GM18499 (cell line): ENCODE measurements at regions not wholly inside any gene's neighbourhood (a gene's known extent, or its start where the extent isn't known, plus 50 kb on each side); places are given as distances from the start of the nearest gene placed in this dataset.

Experiments
- ATAC-seq: cut with Tn5 transposase; IDR thresholded peaks from one replicate; pipeline ENCODE4 v1.9.1; 2021; ENCODE audit warnings: moderate number of reproducible peaks; ENCODE audit not compliant: insufficient read depth, unreplicated experiment

- no peak for ATAC-seq
Measured at GRCh38 chr16:86035906-86036305, 136.9 kb downstream of the IRF8 start.

DNA sequence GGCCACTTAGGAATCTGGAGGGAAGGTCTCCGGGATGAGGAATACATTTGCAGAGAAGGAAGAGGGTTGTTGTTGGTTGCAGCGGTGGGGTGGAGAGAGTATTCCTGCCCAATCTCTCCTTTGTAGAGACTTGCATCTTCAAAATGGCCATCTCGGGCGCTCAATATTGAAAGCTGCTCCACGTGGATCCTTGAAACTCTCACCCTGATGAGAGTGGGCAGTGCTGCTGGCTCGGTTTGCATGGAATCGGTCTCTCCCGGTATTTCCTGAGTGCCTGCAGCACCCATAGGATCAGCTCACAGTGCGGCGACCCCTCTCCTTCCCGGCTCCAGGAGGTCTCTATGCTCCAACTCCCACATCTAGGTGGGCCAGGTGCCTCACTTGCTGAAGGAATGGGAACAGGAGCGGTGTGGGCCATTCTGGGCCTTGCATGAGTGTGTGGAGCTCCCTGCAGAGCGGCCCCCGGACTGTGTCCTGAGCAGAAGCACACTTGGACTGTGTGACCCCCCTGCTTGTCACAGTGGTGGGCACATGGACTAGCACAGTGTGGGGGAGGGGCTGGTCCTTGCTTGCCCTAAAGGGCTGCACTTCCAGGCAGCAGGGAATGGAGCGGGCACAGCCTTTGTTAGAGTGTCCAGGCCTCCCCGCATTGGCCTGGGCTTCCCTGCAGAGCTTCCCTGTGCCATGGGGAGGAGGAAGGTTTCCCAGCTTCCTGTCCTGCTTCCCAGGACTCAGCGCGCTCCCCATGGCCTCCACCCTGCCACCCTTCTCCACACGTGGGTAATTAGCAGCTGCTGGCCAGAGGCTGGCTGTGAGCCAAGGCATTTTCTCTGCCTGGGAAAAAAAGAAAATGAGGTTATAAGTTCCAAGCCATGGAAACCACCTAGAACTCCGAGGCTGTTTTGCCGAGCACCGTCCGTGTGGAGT, 139.3 kb downstream of the IRF8 start:
- no peak for ATAC-seq

- ATAC-seq: no peak
Measured at GRCh38 chr16:86038926-86039310, 140.0 kb downstream of the IRF8 start.

GRCh38 chr16:86039606-86040005, 140.6 kb downstream of the IRF8 start:
- no peak for ATAC-seq

DNA sequence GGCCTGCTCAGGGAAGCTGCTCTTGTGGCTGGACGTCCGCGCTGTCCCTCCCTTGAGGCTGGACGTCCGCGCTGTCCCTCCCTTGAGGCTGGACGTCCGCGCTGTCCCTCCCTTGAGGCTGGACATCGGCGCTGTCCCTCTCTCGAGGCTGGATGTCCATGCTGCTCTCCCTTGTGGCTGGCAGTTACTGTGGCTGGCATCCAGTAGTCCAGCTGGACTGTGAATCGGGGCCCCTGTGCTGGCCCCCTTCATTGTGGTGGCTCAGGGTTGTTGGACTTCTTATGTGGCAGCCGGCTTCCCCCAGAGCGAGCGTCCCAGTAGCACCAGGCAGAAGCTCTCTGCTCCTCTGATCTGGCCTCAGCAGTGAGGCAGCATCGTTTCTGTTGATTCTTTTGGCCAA, 141.5 kb downstream of the IRF8 start:
- ATAC-seq: no peak

GRCh38 chr16:86041215-86041614, 142.3 kb downstream of the IRF8 start:
- no peak for ATAC-seq

GRCh38 chr16:86041807-86042206, 142.8 kb downstream of the IRF8 start:
- ATAC-seq: no peak

GRCh38 chr16:86042393-86042792, 143.4 kb downstream of the IRF8 start:
- ATAC-seq: no peak

GRCh38 chr16:86042996-86043725, 144.2 kb downstream of the IRF8 start:
- no peak for ATAC-seq

DNA sequence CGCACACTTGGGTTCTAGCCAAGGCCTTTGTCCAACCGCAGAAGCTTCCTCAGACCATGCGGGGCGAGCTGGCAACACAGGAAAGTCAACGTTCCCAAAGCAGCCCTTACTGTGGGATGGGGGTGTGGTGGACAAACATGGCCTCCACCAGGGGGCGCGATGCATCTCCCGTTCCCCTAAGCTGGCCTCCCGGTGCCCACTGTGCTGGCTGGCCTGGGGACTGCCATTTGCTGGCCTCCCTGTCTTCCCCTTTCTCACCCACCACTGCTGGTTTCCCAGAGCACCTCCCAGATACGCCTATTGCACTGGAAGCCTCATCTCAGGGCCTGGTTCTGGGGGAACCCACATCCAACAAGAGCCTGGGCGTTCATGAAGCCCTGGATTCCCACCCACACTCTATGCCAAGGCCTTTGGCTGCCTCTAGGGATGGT, 145.3 kb downstream of the IRF8 start:
- ATAC-seq: no peak

DNA sequence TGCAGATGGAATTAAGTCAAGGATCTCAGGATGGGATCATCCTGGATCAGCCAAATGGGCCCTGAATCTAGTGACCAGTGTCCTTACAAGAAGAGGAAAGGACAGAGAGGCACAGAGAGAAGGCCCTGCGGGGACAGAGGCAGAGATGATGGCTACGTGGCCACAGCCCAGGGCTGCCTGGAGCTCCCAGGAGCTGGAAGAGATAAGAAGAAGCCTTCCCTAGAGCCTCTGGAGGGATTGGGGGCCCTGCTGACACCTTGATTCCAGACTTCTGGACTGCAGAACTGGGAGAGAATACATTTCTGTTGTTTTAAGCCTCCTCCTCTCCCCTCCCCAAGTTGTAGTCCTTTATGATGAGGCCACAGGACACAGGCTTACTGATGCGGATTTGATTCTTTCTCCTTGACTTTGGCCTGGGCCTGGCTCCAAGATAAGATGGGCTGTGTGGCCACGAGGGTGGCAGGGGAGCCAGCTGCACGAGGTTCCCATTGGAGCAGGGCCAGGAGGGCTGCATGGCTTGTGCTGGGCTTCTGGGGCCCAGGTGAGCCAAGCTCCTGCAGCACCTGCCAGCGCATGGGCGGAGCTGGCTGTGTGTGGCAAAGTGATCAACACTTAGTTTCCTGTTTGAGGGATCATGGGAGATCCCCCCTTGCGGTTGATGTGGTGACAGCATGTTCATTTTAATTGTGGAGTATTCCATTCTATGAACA, 146.1 kb downstream of the IRF8 start:
- ATAC-seq: no peak

DNA sequence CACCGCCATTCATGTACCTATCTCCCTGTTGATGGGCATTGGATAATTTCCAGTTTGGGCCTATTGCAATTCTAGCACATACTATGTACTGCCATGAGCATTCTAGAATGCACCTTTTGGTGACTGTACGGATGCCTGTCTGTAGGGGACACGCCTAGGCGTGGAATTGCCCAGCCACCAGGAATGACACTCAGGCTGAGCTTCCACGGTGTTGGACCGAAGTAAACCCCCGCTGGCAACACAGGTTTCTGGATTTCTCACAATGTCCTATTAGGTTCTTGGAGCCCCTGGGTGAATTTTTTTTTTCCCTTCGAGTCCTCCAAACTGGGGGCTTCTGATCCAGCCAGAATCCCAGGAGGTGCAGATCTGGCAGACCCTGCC, 146.6 kb downstream of the IRF8 start:
- no peak for ATAC-seq

- no peak for ATAC-seq
Measured at GRCh38 chr16:86046026-86046425, 147.1 kb downstream of the IRF8 start.

- ATAC-seq: no peak
Measured at GRCh38 chr16:86046667-86047270, 147.8 kb downstream of the IRF8 start.

DNA sequence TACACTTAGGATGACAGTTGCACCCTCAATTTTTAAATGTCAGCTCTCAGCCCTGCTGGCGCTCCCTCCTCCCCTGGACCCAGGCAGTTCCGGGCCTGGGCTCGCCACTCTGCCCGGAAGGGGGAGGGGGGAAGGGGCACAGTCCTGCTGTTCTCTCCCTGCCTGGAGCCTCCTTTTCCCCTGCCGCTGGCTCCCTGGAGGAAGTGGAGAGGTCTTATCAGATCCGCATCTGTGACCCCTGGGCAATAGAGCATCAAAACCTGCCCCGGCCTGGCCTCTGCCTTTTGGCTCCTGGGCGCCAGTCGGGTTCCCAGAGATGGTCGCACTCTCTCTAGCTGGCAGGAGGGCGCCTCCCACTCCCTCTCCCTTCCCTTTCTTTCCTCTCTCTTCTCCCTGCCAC, 149.3 kb downstream of the IRF8 start:
- no peak for ATAC-seq

- no peak for ATAC-seq
Measured at GRCh38 chr16:86048882-86049585, 150.1 kb downstream of the IRF8 start.

- no peak for ATAC-seq
Measured at GRCh38 chr16:86049641-86050040, 150.7 kb downstream of the IRF8 start.

- no peak for ATAC-seq
Measured at GRCh38 chr16:86050111-86050510, 151.1 kb downstream of the IRF8 start.

- ATAC-seq: no peak
Measured at GRCh38 chr16:86050591-86051367, 151.8 kb downstream of the IRF8 start.
